ENCODE measurements at regions not wholly inside any gene's neighbourhood (a gene's known extent, or its start where the extent isn't known, plus 50 kb on each side); places are given as distances from the start of the nearest gene placed in this dataset.

- Histone ChIP-seq H3K9me1 (ENCODE audit: control insufficient read depth, insufficient read depth, low read length) (no peaks in the 10 kb centered on the region), H3K27ac (ENCODE audit: extremely low read depth, low read depth, low read length) (no peak overlapping the region), H3K79me2 (ENCODE audit: control insufficient read depth, insufficient read depth, low read length) (no peaks in the 10 kb centered on the region), H3K4me1 (replicated peaks in 1 of 2; ENCODE audit: control insufficient read depth in 2 of 2, insufficient read depth in 2 of 2, low read length in 2 of 2) (no peaks in the 10 kb centered on the region), H3K27me3 (ENCODE audit: control insufficient read depth in 2 of 2, insufficient read depth in 2 of 2, low read length in 2 of 2) (no peaks in the 10 kb centered on the region), H3K36me3 (ENCODE audit: control insufficient read depth, insufficient read depth, low read length) (no peaks in the 10 kb centered on the region), H3K9me3 (replicated peaks; ENCODE audit: control insufficient read depth, insufficient read depth, low read depth, low read length) (no peaks in the 10 kb centered on the region), H3K4me2 (ENCODE audit: insufficient read depth, low read length) (no peak overlapping the region), H3K4me3 (no peak overlapping the region), H2AFZ (ENCODE audit: low read depth, low read length) (no peak overlapping the region), H4K20me1 (replicated peaks; ENCODE audit: control insufficient read depth, insufficient read depth, low read length) (no peaks in the 10 kb centered on the region), H3K9ac (ENCODE audit: insufficient read depth in 1 of 2, low read depth in 2 of 2, low read length in 2 of 2) (no peak overlapping the region)
- FAIRE-seq: no peak
- DNase-seq (ENCODE audit: extremely low read depth in 1 of 4, low spot score in 3 of 4): no peak
- in situ Hi-C loops (cut with MboI): no loop called here
- WGBS (ENCODE audit: insufficient coverage, low coverage, missing lambda C conversion rate): 17% methylated on average over 1 of the region's 1 CpG
- no TSS peak for BruUV-seq (replicated peaks)
- no peak for ATAC-seq
- ChIA-PET POLR2A (no interaction called here), CTCF (ENCODE audit: low intra/inter-chr PET ratio) (no interaction called here)
- TF ChIP-seq YBX1 (IDR thresholded peaks at IDR 0.05): no peak
- TF ChIP-seq TAL1 (IDR thresholded peaks at IDR 0.05): no peak
- intact Hi-C loops (cut with micrococcal nuclease): no loop called here
Observed at GRCh38 chr16:82319038-82319437, 149.0 kb upstream of the MPHOSPH6 start.

DNA sequence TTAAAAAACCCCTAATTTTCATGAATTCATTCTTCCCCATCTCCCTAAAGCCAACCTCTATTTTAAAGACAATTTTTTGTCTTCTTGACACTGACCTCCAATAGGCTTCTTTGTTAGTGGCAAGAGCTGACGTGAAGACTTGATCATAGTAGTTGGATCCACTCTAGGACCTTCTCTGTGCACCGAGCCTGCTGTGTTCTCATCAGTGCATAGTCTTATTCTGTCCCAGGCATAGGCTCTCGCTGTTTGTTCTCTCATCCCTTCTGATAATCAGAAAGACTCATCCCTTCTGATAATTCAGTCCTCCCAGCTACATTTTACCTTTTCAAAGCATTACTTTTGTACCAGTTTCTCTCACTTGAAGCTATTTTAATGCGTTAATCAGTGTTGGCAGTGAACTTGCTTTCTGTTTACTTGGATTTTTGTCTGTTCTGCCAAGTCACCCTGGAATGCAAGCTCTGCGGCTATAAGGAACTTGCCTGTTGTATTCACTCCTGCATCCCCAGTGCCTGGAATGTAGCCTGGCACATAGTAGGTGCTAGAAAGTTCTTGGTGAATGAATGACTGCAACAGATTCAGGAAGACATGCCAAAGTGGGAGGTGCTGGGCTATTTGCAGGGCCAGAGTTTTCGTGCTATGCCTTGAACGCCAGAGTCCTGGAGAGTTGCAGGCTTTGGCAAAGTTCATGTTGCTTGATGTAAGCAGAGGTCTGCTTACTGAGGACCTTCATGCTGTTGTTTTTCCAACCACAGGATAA lies 147.6 kb upstream of the MPHOSPH6 start:
- Histone ChIP-seq H3K36me3 (ENCODE audit: control insufficient read depth, insufficient read depth, low read length) (no peaks in the 10 kb centered on the region), H3K9me1 (ENCODE audit: control insufficient read depth, insufficient read depth, low read length) (no peaks in the 10 kb centered on the region), H3K27me3 (ENCODE audit: control insufficient read depth in 2 of 2, insufficient read depth in 2 of 2, low read length in 2 of 2) (no peaks in the 10 kb centered on the region), H3K9ac (ENCODE audit: insufficient read depth in 1 of 2, low read depth in 2 of 2, low read length in 2 of 2) (no peak overlapping the region), H2AFZ (ENCODE audit: low read depth, low read length) (no peak overlapping the region), H3K4me3 (no peak overlapping the region), H3K79me2 (ENCODE audit: control insufficient read depth, insufficient read depth, low read length) (no peaks in the 10 kb centered on the region), H3K9me3 (replicated peaks; ENCODE audit: control insufficient read depth, insufficient read depth, low read depth, low read length) (no peaks in the 10 kb centered on the region), H3K27ac (ENCODE audit: extremely low read depth, low read depth, low read length) (no peak overlapping the region), H3K4me1 (replicated peaks in 1 of 2; ENCODE audit: control insufficient read depth in 2 of 2, insufficient read depth in 2 of 2, low read length in 2 of 2) (no peaks in the 10 kb centered on the region), H3K4me2 (ENCODE audit: insufficient read depth, low read length) (no peak overlapping the region), H4K20me1 (replicated peaks; ENCODE audit: control insufficient read depth, insufficient read depth, low read length) (no peaks in the 10 kb centered on the region)
- TF ChIP-seq CSDE1 (IDR thresholded peaks at IDR 0.05) (no peak), NCOA6 (IDR thresholded peaks at IDR 0.05) (no peak), GABPB2 (CRISPR knock-in tag; conservative IDR thresholded peaks at IDR 0.05) (no peak), BRD4 (IDR thresholded peaks at IDR 0.05) (no peak), U2AF1 (optimal IDR thresholded peaks at IDR 0.05; ENCODE audit: low read depth, low read length) (no peak), DACH1 (IDR thresholded peaks at IDR 0.05; ENCODE audit: partially characterized antibody) (no peak), ZNF263 (CRISPR knock-in tag; IDR thresholded peaks at IDR 0.05; ENCODE audit: borderline replicate concordance) (no peak), KAT8 (IDR thresholded peaks at IDR 0.05; ENCODE audit: low read depth) (no peak), ZNF24 (IDR thresholded peaks at IDR 0.05) (no peak), MXI1 (IDR thresholded peaks at IDR 0.05; ENCODE audit: low read depth, low read length) (no peak)
- DNase-seq (ENCODE audit: extremely low read depth in 1 of 4, low spot score in 3 of 4) (no peak), FAIRE-seq (no peak), ATAC-seq (no peak)
- in situ Hi-C loops (cut with MboI) (no loop called here), intact Hi-C loops (cut with micrococcal nuclease) (no loop called here)
- 0% methylated on average over 7 of the region's 7 CpGs for WGBS (ENCODE audit: insufficient coverage, low coverage, missing lambda C conversion rate)
- ChIA-PET CTCF (ENCODE audit: low intra/inter-chr PET ratio) (no interaction called here), POLR2A (interaction anchor here (0.6 kb wide), 1 partner anchor 413 kb away, joined by 5 read pairs; no protein-coding TSS in a partner anchor)
- no TSS peak for BruUV-seq (replicated peaks)

Data from K562 (cell line).